D721Med (cell line): ENCODE measurements at regions not wholly inside any gene's neighbourhood (a gene's known extent, or its start where the extent isn't known, plus 50 kb on each side); places are given as distances from the start of the nearest gene placed in this dataset.

Source experiments
- DNase-seq: peaks from one replicate; pipeline ENCODE4 v3.0.0; 2011; ENCODE audit warnings: low spot score; ENCODE audit not compliant: insufficient read length
- FAIRE-seq: peaks from 2 replicates; lab custom pipeline; 2011; peaks lifted over from hg19 to GRCh38; lab: Jason Lieb, UNC
- CTCF ChIP-seq: IDR thresholded peaks from 2 replicates; pipeline ENCODE4 v1.5.1; 2012; ENCODE audit warnings: mild to moderate bottlenecking, control low read depth; ENCODE audit not compliant: insufficient read depth; ENCODE audit errors: missing control alignments

DNA sequence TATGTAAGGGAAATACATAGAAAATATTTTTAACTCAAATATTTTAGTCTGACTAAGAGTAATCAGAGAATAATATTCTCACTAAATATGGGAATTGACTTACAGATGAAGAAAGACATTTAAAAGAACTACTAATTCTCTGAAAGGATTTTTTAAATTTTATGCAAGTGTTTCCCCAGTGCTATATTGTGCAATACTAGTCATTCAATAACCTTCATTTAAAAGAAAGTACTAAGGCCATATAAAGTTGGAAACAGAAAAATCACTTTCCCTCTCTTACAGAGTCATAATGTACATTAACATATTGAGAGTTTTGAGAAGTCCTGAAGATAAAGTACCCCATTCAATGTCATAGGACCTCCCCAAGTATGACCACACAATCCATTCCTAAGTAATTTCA, 584.6 kb upstream of the ACVR2A start:
- FAIRE-seq (no peak), DNase-seq (no peak)
- no peak for TF ChIP-seq CTCF

DNA sequence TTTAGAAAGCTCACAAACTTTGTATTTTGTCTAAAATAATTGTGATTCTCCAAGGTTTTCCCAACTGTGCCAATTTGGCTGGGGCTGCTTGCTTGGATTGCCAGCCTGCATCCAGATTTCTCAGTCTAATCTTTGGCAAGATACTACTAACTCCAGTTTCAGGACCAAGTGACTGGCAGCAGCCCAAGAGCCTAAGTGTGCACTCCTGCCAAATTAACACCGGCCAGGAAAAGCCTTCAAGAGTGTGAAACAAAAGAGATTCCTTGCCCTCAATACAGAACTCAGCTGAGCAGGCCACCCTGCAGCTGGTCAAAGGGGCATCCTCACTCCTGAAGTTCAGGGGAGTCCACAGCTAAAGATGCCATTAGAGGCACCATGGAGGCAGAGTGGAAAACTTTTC, 589.0 kb upstream of the ACVR2A start:
- TF ChIP-seq CTCF: no peak
- DNase-seq (no peak), FAIRE-seq (no peak)

DNA sequence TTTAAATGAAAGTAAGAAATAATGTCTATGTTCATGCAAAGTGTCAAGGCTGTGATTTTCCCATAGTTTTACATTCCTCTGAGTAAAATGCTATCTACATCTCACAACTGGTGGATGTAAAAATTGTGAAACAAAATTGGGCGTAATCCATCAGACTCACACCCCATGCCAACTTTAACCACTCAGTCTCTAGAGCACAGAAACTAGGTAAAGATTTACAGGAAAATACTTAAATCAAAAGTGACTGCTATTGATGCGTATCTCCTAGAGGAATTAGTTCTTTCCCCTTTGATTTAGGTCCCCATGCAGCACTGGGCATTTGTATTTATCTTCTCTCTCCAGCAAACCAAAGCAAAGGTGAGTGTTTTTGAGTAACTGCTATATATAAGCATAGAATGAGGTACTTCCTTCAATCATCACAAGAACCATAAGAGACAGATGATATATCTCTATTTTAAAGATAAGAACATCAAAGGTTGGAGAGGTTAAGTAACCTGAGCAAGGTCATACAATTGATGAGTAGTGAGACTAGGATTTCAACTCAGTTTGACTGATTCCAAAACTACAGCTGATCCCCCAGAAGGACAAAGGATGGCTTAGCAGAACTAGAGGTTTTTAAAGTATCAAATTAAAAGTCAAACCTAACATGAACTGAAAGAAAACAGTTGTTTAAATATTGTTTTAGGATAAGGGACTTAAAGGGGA, 594.0 kb upstream of the ACVR2A start:
- TF ChIP-seq CTCF: no peak
- DNase-seq (no peak), FAIRE-seq (no peak)

- TF ChIP-seq CTCF: no peak
- FAIRE-seq (no peak), DNase-seq (no peak)
Measured at GRCh38 chr2:147247749-147248148, 597.1 kb upstream of the ACVR2A start.

- DNase-seq: no peak
- no peak for FAIRE-seq
- TF ChIP-seq CTCF: no peak
Measured at GRCh38 chr2:147242445-147242844, 602.4 kb upstream of the ACVR2A start.

GRCh38 chr2:147236601-147237000, 608.2 kb upstream of the ACVR2A start:
- no peak for TF ChIP-seq CTCF
- FAIRE-seq (no peak), DNase-seq (no peak)

DNA sequence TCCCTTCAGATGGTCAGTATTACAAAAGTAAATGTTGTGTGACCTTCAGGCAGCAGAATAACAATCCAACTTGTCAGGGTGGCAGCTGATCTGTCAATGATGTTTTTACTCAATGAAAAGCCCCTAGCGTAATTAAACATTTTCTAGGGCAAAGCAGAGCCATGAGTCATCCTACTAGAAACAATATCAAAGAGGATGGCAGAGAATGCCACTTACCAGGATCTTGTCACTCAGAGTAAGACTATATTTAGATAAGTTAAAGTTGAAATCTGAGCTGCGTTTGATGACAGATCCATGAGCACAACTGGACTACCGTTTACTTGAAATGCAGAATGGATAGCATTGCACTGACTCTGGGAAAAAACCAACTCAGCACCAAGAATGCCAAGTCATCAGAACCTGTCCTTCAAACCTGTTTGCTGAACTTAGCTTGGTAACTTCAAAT, 612.6 kb upstream of the ACVR2A start:
- no peak for TF ChIP-seq CTCF
- no peak for DNase-seq
- FAIRE-seq: no peak
